ENCODE measurements at regions not wholly inside any gene's neighbourhood (a gene's known extent, or its start where the extent isn't known, plus 50 kb on each side); places are given as distances from the start of the nearest gene placed in this dataset.
"Not testable (repeated sequence)": the region's sequence is repeated elsewhere in the genome, so short reads cannot be mapped to it uniquely, and the experiment has no call there.

DNA sequence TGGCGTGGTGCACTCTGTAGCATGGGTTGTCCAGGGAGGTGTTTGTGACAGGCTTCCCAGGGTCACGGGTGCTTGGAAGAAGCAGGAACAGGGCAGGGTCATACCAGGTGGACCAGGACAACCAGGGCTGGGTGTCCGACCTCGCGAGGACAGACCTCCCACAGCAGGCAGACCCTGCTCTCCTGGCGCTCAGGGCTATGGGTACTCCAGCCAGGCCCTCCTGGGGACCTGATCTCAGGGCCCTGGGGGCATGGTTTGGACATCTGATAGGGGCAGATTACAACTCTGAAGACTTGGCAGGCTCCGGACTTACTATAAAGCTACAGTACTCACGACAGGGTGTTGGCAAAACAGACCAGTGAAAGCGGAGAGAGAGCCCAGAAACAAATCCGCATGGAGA, 5410.2 kb upstream of the TPTE start:
- intact Hi-C loops (cut with DNase I; ENCODE audit: low total_unique reads): not testable (repeated sequence)

GRCh38 chr21:5113092-5113491, 5408.3 kb upstream of the TPTE start:
- H3K9me3 ChIP-seq; DNase-seq; H3K36me3 ChIP-seq; H3K4me3 ChIP-seq; intact Hi-C loops (cut with DNase I; ENCODE audit: low total_unique reads); H3K27me3 ChIP-seq (replicated peaks in 1 of 7); H3K27ac ChIP-seq: not testable (repeated sequence)
- no CpG with 5 or more reads among the region's 10 CpGs for WGBS, 5 donors
- H3K4me1 ChIP-seq: peaks cover 0 to 14% (median 5%) of the 10 kb centered on the region in 6 donors

More for the DNA sequence above, 5410.2 kb upstream of the TPTE start:
- not testable (repeated sequence) for H3K4me3 ChIP-seq; H3K27me3 ChIP-seq (replicated peaks in 1 of 7); H3K9me3 ChIP-seq; H3K36me3 ChIP-seq; H3K27ac ChIP-seq
- peak in 1 of 3 donors; percentile 19 for TF ChIP-seq POLR2AphosphoS5 (IDR thresholded peaks at IDR 0.05)
- WGBS, 5 donors: 82 to 100% (median 95%) methylated on average over 3 to 6 of the region's 10 CpGs; no CpG with 5 or more reads in 1 of the 5 donors
- H3K4me1 ChIP-seq: peaks cover 0 to 11% (median 5%) of the 10 kb centered on the region in 6 donors
- DNase-seq: peak; percentile 62

DNA sequence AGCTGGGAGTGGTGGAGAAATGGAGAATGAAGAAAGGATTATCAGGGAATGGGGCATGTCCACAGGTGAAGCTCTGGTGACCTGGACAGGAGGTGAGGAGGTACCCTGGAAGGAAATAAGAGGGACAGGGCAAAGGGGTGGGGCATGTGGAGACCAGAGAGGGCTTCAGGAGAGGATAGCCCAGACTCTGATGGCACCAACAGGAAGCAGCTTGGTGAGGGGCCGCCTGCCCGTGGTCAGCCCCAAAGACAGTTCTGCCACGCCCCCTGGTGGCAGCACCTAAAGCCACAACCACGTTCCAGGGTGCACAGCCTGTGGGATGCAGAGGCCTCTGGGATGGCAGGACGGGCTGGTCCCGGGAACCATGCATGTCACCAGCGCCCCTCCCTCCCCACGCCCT, 5406.9 kb upstream of the TPTE start:
- peaks cover 0 to 18% (median 6%) of the 10 kb centered on the region in 6 donors for H3K4me1 ChIP-seq
- no CpG with 5 or more reads among the region's 8 CpGs for whole genome bisulfite sequencing, 5 donors
- DNase-seq: peak; percentile 58
- TF ChIP-seq CTCF (IDR thresholded peaks at IDR 0.05 in 8 of 11, conservative IDR thresholded peaks at IDR 0.05 in 3 of 11): peak in 1 of 11 experiments; percentile 28
- intact Hi-C loops (cut with DNase I; ENCODE audit: low total_unique reads); H3K27me3 ChIP-seq (replicated peaks in 1 of 7); H3K9me3 ChIP-seq; H3K36me3 ChIP-seq; H3K4me3 ChIP-seq; H3K27ac ChIP-seq: not testable (repeated sequence)

- Histone ChIP-seq H3K4me1 (peaks cover 0 to 18% (median 6%) of the 10 kb centered on the region in 6 donors), H3K27ac (peak overlapping the region in 4 of 8 donors; percentile 41 to 80 (median 64))
- peak in 1 of 3 donors; percentile 9 for TF ChIP-seq POLR2AphosphoS5 (IDR thresholded peaks at IDR 0.05)
- TF ChIP-seq CTCF (IDR thresholded peaks at IDR 0.05 in 8 of 11, conservative IDR thresholded peaks at IDR 0.05 in 3 of 11): peak in 3 of 11 experiments; percentile 17 to 30 (median 27)
- 80 to 87% (median 83%) methylated on average over 10 to 21 of the region's 24 CpGs; no CpG with 5 or more reads in 2 of the 5 donors for WGBS, 5 donors
- H3K4me3 ChIP-seq; H3K9me3 ChIP-seq; H3K27me3 ChIP-seq (replicated peaks in 1 of 7); intact Hi-C loops (cut with DNase I; ENCODE audit: low total_unique reads); H3K36me3 ChIP-seq: not testable (repeated sequence)
- DNase-seq: peak; percentile 77
Measured at GRCh38 chr21:5114893-5115645, 5406.3 kb upstream of the TPTE start.

DNA sequence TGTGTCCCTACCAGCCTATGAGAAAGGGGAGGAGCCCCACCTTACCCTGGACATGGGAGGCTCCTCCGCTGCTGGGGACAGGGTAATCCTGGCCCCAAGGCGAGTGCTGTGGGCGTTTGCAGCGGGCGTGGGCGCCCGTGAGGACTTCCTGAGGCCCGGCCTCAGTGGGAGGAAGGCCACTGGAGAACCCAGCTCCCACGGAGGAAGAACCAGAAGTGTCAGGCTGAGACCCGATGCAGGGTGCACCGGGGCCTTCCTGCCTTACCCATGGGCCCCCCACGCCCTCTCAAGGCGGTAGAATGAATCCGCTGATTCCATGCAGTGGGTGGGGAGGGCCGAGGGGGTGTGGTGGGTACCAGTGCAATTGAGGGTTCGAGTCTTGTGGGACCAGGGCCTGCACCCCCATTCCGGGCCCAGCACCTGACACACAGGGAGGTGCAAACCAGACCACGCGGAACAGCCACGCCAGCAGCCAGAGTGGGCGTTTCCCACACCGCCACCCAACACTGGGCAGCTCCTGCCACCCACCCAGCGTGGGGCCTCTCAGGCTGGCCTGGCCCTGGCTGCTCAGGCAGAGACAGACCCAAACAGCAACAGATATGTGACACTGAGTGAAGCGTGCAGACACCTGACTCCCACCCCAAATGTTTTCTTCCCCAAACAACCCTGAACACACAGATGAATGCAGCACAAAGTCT, 5405.6 kb upstream of the TPTE start:
- DNase-seq: peak; percentile 86
- intact Hi-C loops (cut with DNase I; ENCODE audit: low total_unique reads): not testable (repeated sequence)

GRCh38 chr21:5116344-5117123, 5404.8 kb upstream of the TPTE start:
- 40 to 43% methylated on average over 1 to 2 of the region's 19 CpGs; no CpG with 5 or more reads in 3 of the 5 donors for WGBS, 5 donors
- DNase-seq; intact Hi-C loops (cut with DNase I; ENCODE audit: low total_unique reads); H3K9me3 ChIP-seq; H3K27me3 ChIP-seq (replicated peaks in 1 of 7); H3K4me3 ChIP-seq; H3K36me3 ChIP-seq: not testable (repeated sequence)
- H3K27ac ChIP-seq: peak overlapping the region in 3 of 8 donors; percentile 59 to 80 (median 70)
- peaks cover 0 to 21% (median 6%) of the 10 kb centered on the region in 6 donors for H3K4me1 ChIP-seq

More for the DNA sequence above, 5405.6 kb upstream of the TPTE start:
- not testable (repeated sequence) for H3K27me3 ChIP-seq (replicated peaks in 1 of 7); H3K36me3 ChIP-seq; H3K4me3 ChIP-seq; H3K9me3 ChIP-seq
- H3K27ac ChIP-seq: peak overlapping the region in 4 of 8 donors; percentile 41 to 80 (median 64)
- 25 to 68% (median 34%) methylated on average over 4 to 18 of the region's 24 CpGs; no CpG with 5 or more reads in 1 of the 5 donors for WGBS, 5 donors
- H3K4me1 ChIP-seq: peaks cover 0 to 18% (median 6%) of the 10 kb centered on the region in 6 donors

DNA sequence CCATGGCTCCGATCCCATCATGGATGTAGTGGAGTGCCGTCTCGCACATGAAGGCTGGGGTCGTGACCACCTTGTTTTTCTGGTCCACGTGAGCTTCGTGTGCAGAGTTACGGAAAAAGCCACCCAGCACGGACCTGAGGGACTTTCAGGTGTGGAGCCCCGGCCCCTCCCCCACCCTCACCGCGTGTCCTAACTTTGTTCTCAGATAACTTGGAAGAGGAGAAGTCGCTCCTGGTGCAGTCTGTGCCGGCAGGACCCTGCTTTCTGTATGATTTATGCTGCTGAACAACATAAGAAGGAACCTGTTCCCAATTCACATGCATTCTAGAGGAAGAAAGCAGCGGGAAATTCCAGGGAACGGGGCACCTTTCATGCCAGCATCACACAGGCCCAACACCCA, 5404.2 kb upstream of the TPTE start:
- H3K9me3 ChIP-seq; H3K4me3 ChIP-seq; intact Hi-C loops (cut with DNase I; ENCODE audit: low total_unique reads); DNase-seq; H3K27me3 ChIP-seq (replicated peaks in 1 of 7); H3K36me3 ChIP-seq: not testable (repeated sequence)
- Histone ChIP-seq H3K27ac (peak overlapping the region in 4 of 8 donors; percentile 46 to 86 (median 76)), H3K4me1 (peaks cover 0 to 21% (median 6%) of the 10 kb centered on the region in 6 donors)
- 48 to 61% (median 56%) methylated on average over 4 to 5 of the region's 15 CpGs; no CpG with 5 or more reads in 2 of the 5 donors for WGBS, 5 donors

Measured in spleen (tissue), 11 donors.